Loucy (cell line): ENCODE measurements at regions not wholly inside any gene's neighbourhood (a gene's known extent, or its start where the extent isn't known, plus 50 kb on each side); places are given as distances from the start of the nearest gene placed in this dataset.

ENCODE experiments used
- EZH2phosphoT487 ChIP-seq: fragments of 200-600 bp; IDR thresholded peaks from 2 replicates; pipeline ENCODE4 v1.6.1; 2018; ENCODE audit warnings: antibody characterized with exemption, mild to moderate bottlenecking, moderate library complexity, borderline replicate concordance
- TF ChIP-seq, protein P1 (sequence below): fragments of 200-600 bp; sonication (generic); conservative IDR thresholded peaks from 2 replicates; pipeline ENCODE4 v1.5.1; 2014; ENCODE audit warnings: mild to moderate bottlenecking, antibody characterized with exemption, low read length

DNA sequence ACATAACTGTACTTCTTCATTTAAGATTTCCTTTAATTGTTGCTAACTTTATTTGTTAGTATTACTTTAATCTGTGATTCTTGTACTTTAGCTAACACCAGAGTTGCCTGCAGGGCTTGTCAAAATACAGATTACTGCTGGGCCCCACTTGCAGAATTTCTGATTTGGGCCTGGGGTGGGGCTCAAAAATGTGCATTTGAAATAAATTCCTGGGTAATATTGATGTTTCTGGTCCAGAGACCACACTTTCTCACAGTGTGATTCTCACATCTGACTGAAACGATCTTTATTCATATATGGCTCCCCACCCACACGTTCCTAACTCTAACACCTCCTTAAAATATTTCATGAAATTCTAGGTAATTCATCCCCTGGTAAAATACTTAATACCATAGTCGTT is 452.6 kb upstream of the ACVR2A start:
- TF ChIP-seq, protein P1, sequence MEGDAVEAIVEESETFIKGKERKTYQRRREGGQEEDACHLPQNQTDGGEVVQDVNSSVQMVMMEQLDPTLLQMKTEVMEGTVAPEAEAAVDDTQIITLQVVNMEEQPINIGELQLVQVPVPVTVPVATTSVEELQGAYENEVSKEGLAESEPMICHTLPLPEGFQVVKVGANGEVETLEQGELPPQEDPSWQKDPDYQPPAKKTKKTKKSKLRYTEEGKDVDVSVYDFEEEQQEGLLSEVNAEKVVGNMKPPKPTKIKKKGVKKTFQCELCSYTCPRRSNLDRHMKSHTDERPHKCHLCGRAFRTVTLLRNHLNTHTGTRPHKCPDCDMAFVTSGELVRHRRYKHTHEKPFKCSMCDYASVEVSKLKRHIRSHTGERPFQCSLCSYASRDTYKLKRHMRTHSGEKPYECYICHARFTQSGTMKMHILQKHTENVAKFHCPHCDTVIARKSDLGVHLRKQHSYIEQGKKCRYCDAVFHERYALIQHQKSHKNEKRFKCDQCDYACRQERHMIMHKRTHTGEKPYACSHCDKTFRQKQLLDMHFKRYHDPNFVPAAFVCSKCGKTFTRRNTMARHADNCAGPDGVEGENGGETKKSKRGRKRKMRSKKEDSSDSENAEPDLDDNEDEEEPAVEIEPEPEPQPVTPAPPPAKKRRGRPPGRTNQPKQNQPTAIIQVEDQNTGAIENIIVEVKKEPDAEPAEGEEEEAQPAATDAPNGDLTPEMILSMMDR, result no peak
- TF ChIP-seq EZH2phosphoT487, result no peak
